ENCODE measurements at regions not wholly inside any gene's neighbourhood (a gene's known extent, or its start where the extent isn't known, plus 50 kb on each side); places are given as distances from the start of the nearest gene placed in this dataset.

GRCh38 chr14:99100497-99101270 lies 171.3 kb downstream of the BCL11B start:
- DNase-seq = no peak

DNA sequence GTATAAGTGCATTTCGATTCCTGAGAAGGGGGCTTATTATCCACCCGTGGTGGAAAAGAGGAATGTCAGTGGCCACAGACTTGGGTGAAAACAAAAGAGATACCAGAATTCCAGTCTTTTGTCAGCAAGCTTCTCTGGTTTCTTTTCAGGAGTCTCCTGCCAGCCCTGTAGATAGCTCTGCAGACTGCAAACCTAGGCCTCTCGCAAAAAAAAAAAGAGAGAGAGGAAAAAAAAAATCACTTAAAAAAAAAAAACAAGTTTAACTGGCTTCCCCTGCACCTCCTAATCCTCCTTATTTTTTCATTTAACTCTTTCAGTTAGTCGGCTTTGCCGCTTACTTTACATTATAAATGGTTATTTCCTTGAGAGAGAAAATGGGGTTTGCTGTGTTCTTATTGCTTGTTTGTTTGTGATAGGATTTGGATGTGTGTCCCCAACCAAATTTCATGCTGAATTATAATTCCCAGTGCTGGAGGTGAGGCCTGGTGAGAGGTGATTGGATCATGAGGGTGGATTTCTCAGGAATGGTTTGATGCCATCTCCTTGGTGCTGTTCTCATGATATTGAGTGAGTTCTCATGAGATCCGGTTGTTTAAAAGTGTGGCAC lies 170.0 kb downstream of the BCL11B start:
- DNase-seq = no peak

- DNase-seq = no peak
Measured at GRCh38 chr14:99116741-99117295, 155.2 kb downstream of the BCL11B start.

- DNase-seq = no peak
Measured at GRCh38 chr14:99117671-99118045, 154.3 kb downstream of the BCL11B start.

DNA sequence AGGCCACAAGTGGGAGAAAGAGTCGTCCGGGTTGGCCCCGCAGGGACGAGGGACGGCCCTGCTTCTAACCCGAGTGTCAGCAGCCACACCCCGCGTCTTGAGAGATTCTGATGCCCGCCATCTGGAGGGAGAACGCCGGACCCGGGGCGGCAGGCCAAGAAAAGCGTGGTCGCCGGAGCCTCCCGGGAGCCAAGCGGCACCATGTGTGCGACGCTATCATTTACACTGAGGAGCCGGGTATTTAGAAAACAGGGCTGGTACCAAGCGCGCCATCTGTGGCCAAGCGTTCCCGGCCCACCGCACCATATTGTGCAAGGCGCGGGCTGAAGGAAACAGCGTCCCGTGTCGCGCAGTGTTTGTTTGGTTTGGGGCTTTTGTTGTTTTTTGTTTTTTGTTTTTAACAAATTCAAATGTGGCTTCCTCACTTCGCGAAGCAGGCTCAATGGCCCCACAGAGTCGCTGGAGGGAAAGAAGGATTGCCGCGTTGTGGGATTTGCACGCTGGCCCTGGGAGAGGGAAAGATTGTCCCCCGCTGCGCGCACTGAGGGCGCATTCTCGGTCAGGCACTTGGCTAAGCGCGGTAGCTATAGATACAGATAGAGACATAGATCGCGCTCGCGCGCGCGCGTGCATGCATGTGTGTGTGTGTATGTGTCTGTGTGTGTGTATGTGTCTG lies 153.8 kb downstream of the BCL11B start:
- DNase-seq = no peak

DNA sequence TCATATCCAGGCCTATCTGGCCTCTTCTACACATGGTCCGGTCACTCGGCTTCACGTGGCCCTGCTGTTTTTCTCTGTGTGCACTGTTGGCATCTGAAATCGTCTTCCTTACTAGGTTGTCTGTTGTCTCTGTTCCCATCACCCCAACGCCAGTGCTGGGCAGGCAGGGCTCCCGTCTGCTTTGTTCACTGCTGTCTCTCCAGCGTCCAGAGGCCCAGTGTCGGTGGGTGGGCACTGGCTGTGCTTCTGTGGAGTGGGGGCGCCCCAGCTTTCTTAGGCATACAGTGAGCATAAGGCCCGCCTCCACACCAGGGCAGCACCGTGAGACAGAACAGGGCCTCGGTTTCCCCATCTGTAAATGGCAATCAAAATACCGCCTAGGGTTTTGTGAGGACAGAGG lies 153.1 kb downstream of the BCL11B start:
- DNase-seq = peak in 1 of 2 experiments; percentile 53
